Transverse colon (tissue), 4 donors: ENCODE measurements at regions not wholly inside any gene's neighbourhood (a gene's known extent, or its start where the extent isn't known, plus 50 kb on each side); places are given as distances from the start of the nearest gene placed in this dataset.
"Not testable (repeated sequence)": the region's sequence is repeated elsewhere in the genome, so short reads cannot be mapped to it uniquely, and the experiment has no call there.

ENCODE experiments used
- DNase-seq: peaks from one replicate; pipeline ENCODE4 v3.0.0-alpha.2; 2019
- H3K27ac ChIP-seq, 4 donors: fragments of 200-600 bp; sonication (generic); 2 replicates each; pipeline ENCODE4 v1.5.1; 2016 to 2018; ENCODE audit warnings: inconsistent platforms in 4 of 4
- H3K27me3 ChIP-seq: fragments of 200-600 bp; sonication (generic); 2 replicates; pipeline ENCODE4 v1.5.1; 2017; ENCODE audit warnings: inconsistent platforms
- H3K36me3 ChIP-seq, 4 donors: fragments of 200-600 bp; sonication (generic); 2 replicates each; pipeline ENCODE4 v1.5.1; 2017 to 2019; ENCODE audit warnings: inconsistent platforms in 4 of 4
- H3K4me1 ChIP-seq, 4 donors: fragments of 200-600 bp; sonication (generic); 2 replicates each; pipeline ENCODE4 v1.5.1; 2017 to 2020; ENCODE audit warnings: inconsistent platforms in 4 of 4
- H3K4me3 ChIP-seq, 4 donors: fragments of 200-600 bp; sonication (generic); 1 replicate in 1 of 4; 2 replicates in 3 of 4; pipeline versions ENCODE4 v1.5.1 to v1.6.1; 2017 to 2019; ENCODE audit warnings: inconsistent platforms in 4 of 4
- H3K9me3 ChIP-seq, 2 donors: fragments of 200-600 bp; sonication (generic); 2 replicates each; pipeline ENCODE4 v1.5.1; 2017 to 2019; ENCODE audit warnings: inconsistent platforms in 2 of 2
- CTCF ChIP-seq, 5 experiments: fragments of 200-600 bp in 3 of 5; fragments of 450-650 bp in 2 of 5; sonication (generic) in 3 of 5; IDR thresholded peaks; 1 replicate in 2 of 5; 2 replicates in 3 of 5; pipeline ENCODE4 v1.5.1; 2016 to 2017; ENCODE audit warnings: antibody characterized with exemption in 5 of 5, inconsistent platforms in 3 of 5, mild to moderate bottlenecking in 2 of 5, moderate library complexity in 1 of 5
- EP300 ChIP-seq: sonication (generic); formaldehyde crosslinking; IDR thresholded peaks from one replicate; pipeline ENCODE4 v1.6.1; 2017; ENCODE audit warnings: antibody characterized with exemption, low read depth
- POLR2A ChIP-seq: fragments of 450-650 bp; IDR thresholded peaks from one replicate; pipeline ENCODE4 v1.6.1; 2016; ENCODE audit warnings: antibody characterized with exemption, mild to moderate bottlenecking, moderate library complexity
- POLR2AphosphoS5 ChIP-seq, 3 donors: sonication (generic); formaldehyde crosslinking; IDR thresholded peaks; one replicate each; pipeline ENCODE4 v1.6.1; 2016; ENCODE audit warnings: antibody characterized with exemption in 3 of 3
- WGBS, 2 donors: methylation state at CpG; one replicate each; pipeline ENCODE4 v1.1.5; 2018; ENCODE audit warnings: low coverage in 1 of 2; 5-methylcytosine and 5-hydroxymethylcytosine counted together
- in situ Hi-C, 4 donors: fragments of 200-750 bp; cut with MboI; loops; one replicate each; pipeline versions ENCODE4 v1.15.0 to v1.15.1; 2017; ENCODE audit warnings: low sequenced_read_pairs in 3 of 4, low pct_ligation_motif_present in 1 of 4, low pct_unique_long_range_greater_than_20kb in 1 of 4
- intact Hi-C: fragments of 100-400 bp; cut with DNase I; formaldehyde crosslinking; loops from one replicate; pipeline ENCODE4 v1.15.1; 2023; ENCODE audit warnings: low total_unique reads

- no peaks in the 10 kb centered on the region for H3K36me3 ChIP-seq
- in situ Hi-C loops (loop anchor here in 3 of 4 donors (5.0 to 10.0 kb wide), 3 partner anchors 308 to 326 kb away; partner anchors contain the start of gene BAMBI (in 1 of the 3)), intact Hi-C loops (loop anchor here (5.0 kb wide), 1 partner anchor 326 kb away; no protein-coding TSS in a partner anchor)
- H3K27me3 ChIP-seq, result no peaks in the 10 kb centered on the region
- 83 to 87% methylated on average over 4 to 8 of the region's 8 CpGs for WGBS, 2 donors
- no peak for TF ChIP-seq EP300
- TF ChIP-seq POLR2AphosphoS5 (IDR thresholded peaks at IDR 0.05), result no peak
- no peak for TF ChIP-seq POLR2A
- no peak for TF ChIP-seq CTCF (IDR thresholded peaks at IDR 0.05)
- no peak overlapping the region for H3K4me3 ChIP-seq
- H3K4me1 ChIP-seq, result no peaks in the 10 kb centered on the region
- no peak overlapping the region for H3K27ac ChIP-seq
- no peak for DNase-seq
- H3K9me3 ChIP-seq, result no peaks in the 10 kb centered on the region
Observed at GRCh38 chr10:28993056-28993455, 295.8 kb upstream of the LYZL1 start.

- no peak overlapping the region for H3K4me3 ChIP-seq
- in situ Hi-C loops, result loop anchor here in 3 of 4 donors (5.0 to 10.0 kb wide), 3 partner anchors 309 to 327 kb away; partner anchors contain the start of gene BAMBI (in 1 of the 3)
- H3K27ac ChIP-seq, result no peak overlapping the region
- intact Hi-C loops, result loop anchor here (5.0 kb wide), 1 partner anchor 327 kb away; no protein-coding TSS in a partner anchor
- H3K36me3 ChIP-seq, result no peaks in the 10 kb centered on the region
- H3K4me1 ChIP-seq, result no peaks in the 10 kb centered on the region
- no peaks in the 10 kb centered on the region for H3K27me3 ChIP-seq
- 71 to 80% methylated on average over 1 of the region's 1 CpG for WGBS, 2 donors
- no peaks in the 10 kb centered on the region for H3K9me3 ChIP-seq
- TF ChIP-seq POLR2A (no peak), POLR2AphosphoS5 (IDR thresholded peaks at IDR 0.05) (no peak), EP300 (no peak), CTCF (IDR thresholded peaks at IDR 0.05) (no peak)
- DNase-seq, result no peak
Observed at GRCh38 chr10:28993861-28994260, 295.0 kb upstream of the LYZL1 start.

GRCh38 chr10:28994802-28995201 is 294.1 kb upstream of the LYZL1 start:
- H3K27me3 ChIP-seq, H3K4me3 ChIP-seq, DNase-seq, H3K27ac ChIP-seq, H3K36me3 ChIP-seq, H3K9me3 ChIP-seq, H3K4me1 ChIP-seq: not testable (repeated sequence)
- WGBS, 2 donors, result 90 to 93% methylated on average over 3 to 5 of the region's 5 CpGs
- in situ Hi-C loops (loop anchor here in 3 of 4 donors (5.0 to 10.0 kb wide), 3 partner anchors 310 to 328 kb away; partner anchors contain the start of gene BAMBI (in 1 of the 3)), intact Hi-C loops (loop anchor here (5.0 kb wide), 1 partner anchor 328 kb away; no protein-coding TSS in a partner anchor)

GRCh38 chr10:28995497-28995896 is 293.4 kb upstream of the LYZL1 start:
- no peaks in the 10 kb centered on the region for H3K9me3 ChIP-seq
- no peak for DNase-seq
- H3K27me3 ChIP-seq, result no peaks in the 10 kb centered on the region
- no peaks in the 10 kb centered on the region for H3K4me1 ChIP-seq
- 92 to 96% methylated on average over 4 of the region's 4 CpGs for WGBS, 2 donors
- H3K4me3 ChIP-seq, result no peak overlapping the region
- H3K27ac ChIP-seq, result no peak overlapping the region
- intact Hi-C loops (no loop called here), in situ Hi-C loops (loop anchor here in 2 of 4 donors (10.0 kb wide), 2 partner anchors 311 to 321 kb away; partner anchors contain the start of gene BAMBI (in 1 of the 2))
- H3K36me3 ChIP-seq, result no peaks in the 10 kb centered on the region
- TF ChIP-seq EP300, result no peak
- no peak for TF ChIP-seq CTCF (IDR thresholded peaks at IDR 0.05)
- no peak for TF ChIP-seq POLR2AphosphoS5 (IDR thresholded peaks at IDR 0.05)
- no peak for TF ChIP-seq POLR2A

GRCh38 chr10:28996345-28996744 is 292.5 kb upstream of the LYZL1 start:
- Histone ChIP-seq H3K27me3 (no peaks in the 10 kb centered on the region), H3K9me3 (no peaks in the 10 kb centered on the region), H3K4me1 (no peaks in the 10 kb centered on the region), H3K4me3 (no peak overlapping the region), H3K27ac (no peak overlapping the region), H3K36me3 (no peaks in the 10 kb centered on the region)
- 88 to 90% methylated on average over 6 of the region's 6 CpGs for WGBS, 2 donors
- in situ Hi-C loops (loop anchor here in 2 of 4 donors (10.0 kb wide), 2 partner anchors 312 to 322 kb away; partner anchors contain the start of gene BAMBI (in 1 of the 2)), intact Hi-C loops (no loop called here)
- TF ChIP-seq EP300 (no peak), POLR2A (no peak), CTCF (IDR thresholded peaks at IDR 0.05) (no peak), POLR2AphosphoS5 (IDR thresholded peaks at IDR 0.05) (no peak)
- DNase-seq, result no peak
